ENCODE measurements at regions not wholly inside any gene's neighbourhood (a gene's known extent, or its start where the extent isn't known, plus 50 kb on each side); places are given as distances from the start of the nearest gene placed in this dataset.

DNA sequence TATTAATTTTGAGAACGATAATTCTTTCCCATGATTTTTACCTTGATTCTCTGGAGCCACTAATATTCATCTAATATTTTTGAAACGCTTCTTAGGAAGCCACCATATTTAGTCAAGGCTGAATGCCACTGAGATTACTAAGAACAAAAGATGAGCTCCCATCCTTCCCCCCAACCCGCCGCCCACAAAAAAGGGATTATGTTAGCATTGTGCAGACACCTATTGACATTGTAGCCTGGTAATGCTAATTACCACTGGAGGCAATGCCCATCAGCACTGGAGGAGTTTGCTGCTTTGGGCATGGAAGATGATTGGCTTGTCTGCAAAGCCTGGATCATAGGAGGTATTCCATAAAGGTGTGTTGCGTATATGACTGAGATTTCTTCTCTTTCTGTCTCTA is 739.1 kb upstream of the WWC1 start:
- H3K27ac Mint-ChIP-seq, result no peak overlapping the region
- Histone ChIP-seq H3K9ac (ENCODE audit: extremely low read depth, low read length, poor library complexity, severe bottlenecking) (no peak overlapping the region), H3K4me1 (ENCODE audit: control insufficient read depth, insufficient read depth, low read length) (peaks cover 9% of the 10 kb centered on the region), H3K36me3 (ENCODE audit: control insufficient read depth, insufficient read depth, low read length) (no peaks in the 10 kb centered on the region), H3K4me3 (ENCODE audit: low read length) (no peak overlapping the region), H3K9me3 (ENCODE audit: control insufficient read depth, low read length) (no peaks in the 10 kb centered on the region), H3K27ac (ENCODE audit: low read depth, low read length) (no peak overlapping the region), H3K27me3 (ENCODE audit: control insufficient read depth, insufficient read depth, low read length, poor library complexity, severe bottlenecking) (peaks cover 5% of the 10 kb centered on the region)
- H3K4me3 Mint-ChIP-seq, result no peak overlapping the region
- DNase-seq, result no peak
- H3K36me3 Mint-ChIP-seq (ENCODE audit: low read depth), result no peaks in the 10 kb centered on the region
- H3K27me3 Mint-ChIP-seq (ENCODE audit: insufficient read depth), result peaks cover 19% of the 10 kb centered on the region
- TF ChIP-seq, protein P1, sequence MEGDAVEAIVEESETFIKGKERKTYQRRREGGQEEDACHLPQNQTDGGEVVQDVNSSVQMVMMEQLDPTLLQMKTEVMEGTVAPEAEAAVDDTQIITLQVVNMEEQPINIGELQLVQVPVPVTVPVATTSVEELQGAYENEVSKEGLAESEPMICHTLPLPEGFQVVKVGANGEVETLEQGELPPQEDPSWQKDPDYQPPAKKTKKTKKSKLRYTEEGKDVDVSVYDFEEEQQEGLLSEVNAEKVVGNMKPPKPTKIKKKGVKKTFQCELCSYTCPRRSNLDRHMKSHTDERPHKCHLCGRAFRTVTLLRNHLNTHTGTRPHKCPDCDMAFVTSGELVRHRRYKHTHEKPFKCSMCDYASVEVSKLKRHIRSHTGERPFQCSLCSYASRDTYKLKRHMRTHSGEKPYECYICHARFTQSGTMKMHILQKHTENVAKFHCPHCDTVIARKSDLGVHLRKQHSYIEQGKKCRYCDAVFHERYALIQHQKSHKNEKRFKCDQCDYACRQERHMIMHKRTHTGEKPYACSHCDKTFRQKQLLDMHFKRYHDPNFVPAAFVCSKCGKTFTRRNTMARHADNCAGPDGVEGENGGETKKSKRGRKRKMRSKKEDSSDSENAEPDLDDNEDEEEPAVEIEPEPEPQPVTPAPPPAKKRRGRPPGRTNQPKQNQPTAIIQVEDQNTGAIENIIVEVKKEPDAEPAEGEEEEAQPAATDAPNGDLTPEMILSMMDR (conservative IDR thresholded peaks at IDR 0.05), result no peak
- H3K4me1 Mint-ChIP-seq, result peaks cover 31% of the 10 kb centered on the region
- WGBS, 2 experiments (ENCODE audit: insufficient coverage in 1 of 2, insufficient read length in 1 of 2), result 89 to 90% methylated on average over 4 to 5 of the region's 5 CpGs
- H3K9me3 Mint-ChIP-seq, result no peaks in the 10 kb centered on the region

DNA sequence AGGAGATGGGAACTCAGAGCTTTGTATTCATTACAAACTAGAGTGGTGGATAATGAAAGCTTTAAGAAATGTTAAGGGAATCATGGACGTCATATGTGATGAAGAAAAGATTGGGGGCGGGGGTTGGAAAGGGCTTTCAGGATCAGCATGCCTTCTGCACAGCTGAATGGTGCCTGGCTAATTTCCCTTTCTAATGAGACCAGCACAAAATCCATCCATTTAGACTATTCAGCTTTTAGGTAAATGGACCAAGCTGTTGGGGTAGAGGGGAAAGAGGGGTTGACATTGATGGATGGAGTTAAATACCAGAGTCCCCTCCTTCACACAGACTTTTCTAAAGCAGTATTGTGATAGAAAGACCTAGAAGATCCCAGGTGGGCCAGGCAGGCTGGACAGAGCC is 737.9 kb upstream of the WWC1 start:
- H3K4me1 Mint-ChIP-seq, result peaks cover 28% of the 10 kb centered on the region
- H3K4me3 ChIP-seq (ENCODE audit: low read length), result no peak overlapping the region
- peaks cover 2% of the 10 kb centered on the region for H3K9me3 Mint-ChIP-seq
- H3K36me3 ChIP-seq (ENCODE audit: control insufficient read depth, insufficient read depth, low read length), result no peaks in the 10 kb centered on the region
- peaks cover 19% of the 10 kb centered on the region for H3K27me3 Mint-ChIP-seq (ENCODE audit: insufficient read depth)
- TF ChIP-seq, protein P1 (conservative IDR thresholded peaks at IDR 0.05), result no peak
- 88 to 100% methylated on average over 1 to 2 of the region's 2 CpGs for WGBS, 2 experiments (ENCODE audit: insufficient coverage in 1 of 2, insufficient read length in 1 of 2)
- no peak overlapping the region for H3K9ac ChIP-seq (ENCODE audit: extremely low read depth, low read length, poor library complexity, severe bottlenecking)
- peaks cover 4% of the 10 kb centered on the region for H3K9me3 ChIP-seq (ENCODE audit: control insufficient read depth, low read length)
- peaks cover 5% of the 10 kb centered on the region for H3K27me3 ChIP-seq (ENCODE audit: control insufficient read depth, insufficient read depth, low read length, poor library complexity, severe bottlenecking)
- H3K27ac Mint-ChIP-seq, result no peak overlapping the region
- H3K4me1 ChIP-seq (ENCODE audit: control insufficient read depth, insufficient read depth, low read length), result peaks cover 9% of the 10 kb centered on the region
- H3K27ac ChIP-seq (ENCODE audit: low read depth, low read length), result peak overlapping the region; percentile 88
- peaks cover 2% of the 10 kb centered on the region for H3K36me3 Mint-ChIP-seq (ENCODE audit: low read depth)
- no peak overlapping the region for H3K4me3 Mint-ChIP-seq
- no peak for DNase-seq

DNA sequence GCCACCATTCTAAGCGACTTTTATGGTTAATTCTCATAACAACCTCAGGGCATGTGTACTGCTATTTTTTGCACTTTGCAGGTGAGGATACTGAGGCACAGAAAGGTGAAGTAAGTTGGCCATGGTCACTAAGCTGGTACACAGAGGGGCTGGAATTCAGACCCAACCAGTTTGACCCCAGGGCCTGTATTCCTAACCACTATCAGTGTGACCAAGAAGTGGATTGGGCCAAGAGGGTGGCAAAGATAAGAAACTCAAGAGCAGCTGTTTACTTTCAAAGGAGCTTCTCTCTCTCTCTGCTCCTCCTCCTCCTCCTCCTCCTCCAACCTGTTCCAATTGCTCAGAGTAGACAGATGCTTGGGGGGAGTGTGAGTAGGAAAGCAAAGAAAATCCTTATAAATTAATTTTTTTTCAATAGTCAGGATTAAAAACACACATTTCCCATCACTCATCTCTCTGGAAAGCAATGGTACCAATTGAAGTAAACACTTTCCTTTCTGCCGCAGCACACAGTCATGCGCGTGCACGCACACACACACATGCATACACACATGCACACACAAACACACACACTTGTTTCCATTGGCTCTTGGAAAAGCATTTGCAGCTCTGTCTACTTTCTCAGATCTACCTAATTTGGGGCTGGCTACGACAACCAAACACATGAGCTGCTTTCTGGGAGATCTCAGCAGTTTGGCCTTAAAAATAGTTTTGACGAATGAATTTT is 736.7 kb upstream of the WWC1 start:
- H3K4me1 ChIP-seq (ENCODE audit: control insufficient read depth, insufficient read depth, low read length), result peaks cover 9% of the 10 kb centered on the region
- Mint-ChIP-seq H3K9me3 (peaks cover 6% of the 10 kb centered on the region), H3K4me1 (peaks cover 27% of the 10 kb centered on the region), H3K4me3 (no peak overlapping the region), H3K27ac (no peak overlapping the region), H3K27me3 (ENCODE audit: insufficient read depth) (peaks cover 19% of the 10 kb centered on the region), H3K36me3 (ENCODE audit: low read depth) (peaks cover 2% of the 10 kb centered on the region)
- TF ChIP-seq, protein P1 (conservative IDR thresholded peaks at IDR 0.05), result no peak
- no peak overlapping the region for H3K27ac ChIP-seq (ENCODE audit: low read depth, low read length)
- H3K4me3 ChIP-seq (ENCODE audit: low read length), result no peak overlapping the region
- no peaks in the 10 kb centered on the region for H3K36me3 ChIP-seq (ENCODE audit: control insufficient read depth, insufficient read depth, low read length)
- peaks cover 10% of the 10 kb centered on the region for H3K9me3 ChIP-seq (ENCODE audit: control insufficient read depth, low read length)
- no peak overlapping the region for H3K9ac ChIP-seq (ENCODE audit: extremely low read depth, low read length, poor library complexity, severe bottlenecking)
- H3K27me3 ChIP-seq (ENCODE audit: control insufficient read depth, insufficient read depth, low read length, poor library complexity, severe bottlenecking), result peaks cover 5% of the 10 kb centered on the region
- 90 to 93% methylated on average over 2 to 7 of the region's 7 CpGs for WGBS, 2 experiments (ENCODE audit: insufficient coverage in 1 of 2, insufficient read length in 1 of 2)
- DNase-seq, result no peak

Data from endodermal cell (in vitro differentiated cells).